NCI-H446 treated with DMSO at 0.1 percent for 48 hours (cell line): ENCODE measurements at regions not wholly inside any gene's neighbourhood (a gene's known extent, or its start where the extent isn't known, plus 50 kb on each side); places are given as distances from the start of the nearest gene placed in this dataset.
"Not testable (repeated sequence)": the region's sequence is repeated elsewhere in the genome, so short reads cannot be mapped to it uniquely, and the experiment has no call there.

Source experiments
- DNase-seq: peaks from one replicate; lab custom pipeline; 2025; lab: John Stamatoyannopoulos, UW

DNA sequence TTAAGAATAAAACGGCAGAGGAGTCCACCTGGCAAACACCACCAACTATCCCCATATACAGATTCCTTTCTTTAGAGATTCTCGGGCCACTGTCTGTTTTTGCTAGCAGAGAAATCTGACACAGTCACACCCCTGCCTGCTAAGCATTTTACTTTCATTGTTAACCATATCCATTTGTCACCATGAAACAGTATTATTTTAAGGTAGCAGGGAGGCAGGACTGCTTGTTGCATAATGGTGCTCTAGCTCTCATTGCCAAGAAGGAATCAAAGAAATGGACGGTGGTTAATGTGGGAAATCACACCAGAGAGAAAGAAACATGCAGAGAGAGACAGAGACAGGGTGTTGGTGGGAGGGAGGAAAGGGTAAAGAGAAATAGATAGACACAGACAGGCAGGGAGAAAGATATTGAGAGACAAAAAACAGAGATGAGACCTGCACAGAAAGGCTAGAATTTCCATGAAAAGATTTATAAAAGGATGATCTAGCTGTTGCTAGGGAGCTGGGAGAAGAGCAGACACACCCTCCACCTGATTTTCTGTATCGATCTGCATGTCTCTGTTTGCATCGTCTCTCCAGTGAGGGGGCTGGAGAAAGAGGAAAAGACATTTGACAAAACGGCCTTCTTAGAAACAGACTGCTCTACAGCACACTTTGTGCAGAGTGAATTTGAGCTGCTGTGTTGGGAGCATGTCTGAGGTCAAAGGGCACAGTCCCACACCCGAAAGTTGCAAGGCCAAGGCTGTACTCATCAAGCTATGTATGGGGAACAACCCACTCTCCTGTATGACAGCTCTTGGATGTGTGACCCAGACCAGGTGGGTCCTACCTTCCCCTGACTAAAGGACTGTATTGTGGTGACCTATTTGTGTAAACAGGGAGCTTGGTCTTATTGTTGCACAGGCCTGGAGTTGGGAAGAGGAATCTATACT lies 303.1 kb downstream of the FZD1 start:
- DNase-seq, result no peak

DNA sequence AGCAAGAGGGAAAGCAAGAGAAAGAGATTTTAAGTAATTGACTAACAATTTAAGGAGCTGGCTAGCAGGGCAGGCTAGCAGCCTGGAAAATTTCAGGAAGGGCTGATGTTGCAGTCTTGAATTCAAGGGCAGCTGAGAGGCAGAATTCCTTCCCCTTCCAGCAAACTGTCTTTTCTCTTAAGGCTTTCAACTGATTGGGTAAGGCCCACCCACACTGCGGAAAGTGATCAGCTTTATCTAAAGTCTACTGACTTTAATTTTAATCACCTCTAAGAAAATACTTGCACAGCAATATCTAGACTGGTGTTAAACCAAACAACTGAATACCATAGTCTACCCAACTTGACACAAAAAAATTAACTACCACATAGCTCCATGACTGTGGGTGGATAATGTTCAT lies 303.9 kb downstream of the FZD1 start:
- no peak for DNase-seq

DNA sequence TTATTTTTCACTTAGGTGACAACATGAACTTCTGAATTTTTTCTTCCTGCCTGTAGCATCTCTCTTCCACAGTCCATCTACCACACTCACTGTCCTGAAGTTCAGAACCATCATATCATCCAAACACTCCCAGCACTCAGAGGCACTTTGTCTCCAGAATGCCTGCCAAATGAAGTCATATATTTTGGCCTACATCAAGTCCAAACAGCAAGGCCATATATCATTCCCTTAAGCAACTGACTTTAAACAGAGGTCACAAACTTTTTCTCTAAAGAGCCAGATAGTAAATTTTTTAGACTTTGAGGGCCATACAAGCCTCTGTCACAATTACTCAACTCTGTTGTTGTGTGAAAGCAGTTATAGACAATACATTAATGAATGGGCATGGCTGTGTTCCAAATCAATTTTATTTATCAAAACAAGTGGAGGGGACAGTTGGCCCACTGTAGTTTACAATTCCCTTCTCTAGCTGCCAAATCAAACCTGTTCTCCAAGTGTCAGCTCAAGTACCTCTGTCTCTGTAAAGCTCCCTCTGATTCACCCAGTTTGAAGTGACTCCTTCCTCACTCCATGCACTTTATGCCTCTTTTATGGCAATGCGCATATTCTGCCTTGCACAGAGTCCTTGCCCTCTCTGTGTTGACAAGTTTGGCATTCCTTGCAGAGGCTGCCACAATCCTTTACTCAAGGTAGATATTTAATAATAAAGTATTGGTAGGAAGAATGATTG lies 305.7 kb downstream of the FZD1 start:
- peak; percentile 48 for DNase-seq

DNA sequence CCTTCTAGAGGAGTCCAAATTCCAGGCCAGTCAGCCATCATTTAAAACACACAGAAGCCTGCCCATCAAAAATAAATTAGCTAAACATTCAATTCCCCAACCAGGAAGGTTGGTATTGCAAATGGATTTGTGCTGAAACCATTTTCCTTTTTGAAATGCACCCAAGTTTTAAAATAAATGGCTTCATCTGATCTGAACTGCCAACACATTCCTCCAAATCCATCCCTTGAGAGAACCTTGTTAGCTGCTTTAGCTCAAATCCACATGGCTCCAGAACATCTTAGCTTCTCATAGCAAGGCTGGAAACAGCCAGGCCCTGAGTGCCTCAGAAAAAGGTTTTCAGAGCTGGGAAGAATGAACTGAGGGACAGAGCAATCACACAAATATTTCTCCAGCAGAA lies 306.3 kb downstream of the FZD1 start:
- peak; percentile 21 for DNase-seq

DNA sequence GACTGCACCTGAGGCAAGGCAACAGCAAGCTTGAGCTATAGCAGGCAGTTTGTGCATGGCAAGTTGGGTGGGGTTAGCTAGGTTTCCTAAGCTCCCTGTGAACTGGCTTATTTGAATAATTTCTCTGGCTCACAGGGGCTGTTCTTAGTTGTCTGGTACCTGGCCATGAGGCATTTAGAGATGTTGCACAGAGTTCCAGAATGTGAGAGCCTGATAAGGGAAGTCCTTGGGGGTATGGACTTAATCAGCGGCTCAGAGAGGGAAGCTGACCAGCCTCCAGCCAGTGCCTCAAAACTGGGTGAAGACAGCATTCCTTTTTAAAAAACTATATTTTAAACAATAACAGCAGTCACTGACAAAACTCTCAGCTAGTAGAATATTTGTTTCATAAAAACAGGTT lies 307.4 kb downstream of the FZD1 start:
- no peak for DNase-seq

DNA sequence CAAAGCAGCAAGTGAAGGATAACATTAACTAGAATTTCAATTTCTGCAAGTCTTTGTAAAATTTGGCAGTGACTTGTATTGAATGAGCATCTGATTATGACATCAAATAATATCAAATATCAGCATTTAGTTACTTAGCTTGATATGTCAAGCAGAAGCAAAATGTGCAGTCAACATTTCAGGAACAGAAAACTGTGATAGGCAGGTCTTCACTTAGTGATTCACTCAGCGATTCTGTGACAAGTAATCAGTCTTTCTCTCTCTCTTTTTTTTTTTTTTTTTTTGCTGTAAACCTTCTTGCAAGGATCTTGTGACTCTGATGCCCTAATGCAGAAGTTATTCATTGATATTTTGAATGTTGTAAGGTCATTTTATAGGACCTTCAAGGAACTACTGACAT lies 307.1 kb downstream of the MTERF1 start:
- DNase-seq, result no peak

DNA sequence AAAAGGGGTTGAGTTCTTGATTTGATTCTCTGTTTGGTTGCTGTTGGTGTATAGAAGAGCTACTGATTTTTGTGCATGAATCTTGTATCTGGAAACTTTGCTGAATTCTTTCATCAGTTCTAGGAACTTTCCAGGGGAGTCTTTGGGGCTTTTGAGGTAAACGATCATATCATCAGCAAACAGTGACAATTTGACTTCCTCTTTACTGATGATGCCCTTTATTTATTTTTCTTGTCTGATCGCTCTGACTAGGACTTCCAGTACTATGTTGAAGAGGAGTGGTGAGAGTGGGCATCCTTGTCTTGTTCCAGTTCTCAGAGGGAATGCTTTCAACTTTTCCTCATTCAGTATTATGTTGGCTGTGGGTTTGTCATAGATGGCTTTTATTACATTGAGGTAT lies 304.0 kb downstream of the MTERF1 start:
- not testable (repeated sequence) for DNase-seq

DNA sequence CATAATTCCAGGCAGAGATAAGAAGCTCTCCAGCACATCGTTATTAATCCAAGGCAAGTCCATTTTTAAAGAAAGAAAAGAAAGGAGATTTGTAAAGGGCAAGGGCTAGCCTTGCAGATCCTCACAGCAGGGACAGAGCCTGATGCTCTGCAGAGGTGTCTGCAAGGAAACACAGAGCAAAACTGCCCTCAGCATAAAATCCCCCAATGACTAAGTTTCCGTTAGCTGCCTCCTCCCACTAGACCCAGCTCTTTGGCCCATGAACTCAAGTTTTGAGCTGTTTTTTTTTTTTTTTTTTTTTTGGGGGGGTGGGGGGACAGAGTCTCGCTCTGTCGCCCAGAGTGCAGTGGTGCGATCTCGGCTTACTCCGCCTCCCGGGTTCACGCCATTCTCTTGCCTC lies 300.7 kb downstream of the MTERF1 start:
- no peak for DNase-seq

DNA sequence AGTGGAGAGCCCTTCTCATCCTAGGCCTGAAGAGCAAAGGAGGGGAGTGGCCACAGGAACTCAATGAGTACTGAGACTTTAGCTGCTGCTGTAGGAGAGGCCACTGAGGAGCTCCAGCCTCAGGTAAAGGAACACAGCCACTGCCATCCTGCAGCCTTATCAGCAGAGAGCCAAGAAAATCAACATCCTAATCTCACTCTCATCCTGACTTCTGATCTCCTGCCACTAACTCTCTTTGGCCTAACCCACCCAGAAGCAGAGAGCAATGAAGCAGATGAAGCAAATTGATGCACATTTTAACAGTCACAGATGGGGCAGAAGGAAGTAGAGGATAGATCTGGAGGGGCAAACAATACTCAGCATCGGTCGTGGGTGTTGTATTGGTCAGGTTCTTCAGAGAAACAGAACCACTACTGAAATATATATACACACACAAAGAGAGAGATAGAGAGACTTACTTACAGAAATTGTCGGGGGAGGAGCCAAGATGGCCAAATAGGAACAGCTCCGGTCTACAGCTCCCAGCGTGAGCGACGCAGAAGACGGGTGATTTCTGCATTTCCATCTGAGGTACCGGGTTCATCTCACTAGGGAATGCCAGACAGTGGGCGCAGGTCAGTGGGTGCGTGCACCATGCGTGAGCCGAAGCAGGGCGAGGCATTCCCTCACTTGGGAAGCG lies 297.6 kb downstream of the MTERF1 start:
- no peak for DNase-seq

DNA sequence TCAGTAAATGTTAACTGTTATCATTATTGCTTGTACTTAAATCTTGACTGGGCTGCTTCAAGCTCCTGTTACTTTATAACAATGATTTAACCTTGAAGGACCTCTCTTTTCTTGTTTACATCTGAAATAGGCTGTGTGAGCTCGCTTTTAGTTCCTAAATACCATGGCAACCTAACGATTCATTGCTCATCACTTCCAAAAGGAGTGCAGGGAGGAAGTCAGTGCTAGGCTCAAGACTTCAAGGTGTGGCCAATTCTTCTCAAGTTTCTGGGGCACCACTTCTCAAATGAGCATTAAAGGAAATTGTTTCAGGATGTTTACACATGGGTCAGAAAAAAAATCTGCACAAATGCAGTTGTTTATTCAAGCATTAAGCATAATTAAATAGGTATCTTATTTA lies 284.2 kb downstream of the MTERF1 start:
- no peak for DNase-seq

DNA sequence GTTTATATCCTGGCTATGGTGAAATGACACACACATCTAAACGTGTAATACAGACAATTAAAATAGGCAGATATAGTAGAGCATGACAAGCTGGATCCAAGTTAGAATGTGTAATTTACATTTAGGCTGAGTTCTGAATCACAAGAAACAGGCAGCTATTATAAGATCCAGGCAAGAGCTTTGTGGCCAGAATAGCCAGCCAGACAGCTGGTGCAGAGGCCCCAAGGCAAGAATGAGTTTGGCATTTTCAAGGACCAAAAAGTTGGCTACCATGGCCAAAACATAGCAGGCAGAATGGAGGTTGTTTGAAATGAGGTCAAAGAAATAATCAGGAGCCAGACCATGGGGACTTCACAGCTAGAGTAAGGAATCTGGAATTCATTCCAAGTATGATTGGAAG lies 281.7 kb downstream of the MTERF1 start:
- no peak for DNase-seq

DNA sequence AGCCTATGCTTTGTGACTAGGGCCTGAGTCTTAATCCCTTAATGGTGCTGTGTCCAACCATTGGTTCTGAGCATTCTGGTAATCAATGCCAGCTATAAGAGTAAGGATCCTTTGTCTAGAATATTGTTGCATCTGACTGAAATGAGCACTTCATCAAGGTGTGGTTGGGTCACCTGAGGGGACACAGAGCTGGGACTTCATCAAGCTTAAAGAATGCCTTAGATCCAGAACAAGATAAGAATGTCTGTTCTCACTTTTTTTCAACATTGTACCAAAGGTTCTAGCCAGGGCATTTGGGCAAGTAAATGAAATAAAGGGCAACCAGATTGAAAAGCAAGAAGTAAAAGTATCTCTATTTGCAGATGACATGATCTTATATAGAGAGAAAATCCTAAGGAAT lies 280.4 kb downstream of the MTERF1 start:
- DNase-seq, result no peak

DNA sequence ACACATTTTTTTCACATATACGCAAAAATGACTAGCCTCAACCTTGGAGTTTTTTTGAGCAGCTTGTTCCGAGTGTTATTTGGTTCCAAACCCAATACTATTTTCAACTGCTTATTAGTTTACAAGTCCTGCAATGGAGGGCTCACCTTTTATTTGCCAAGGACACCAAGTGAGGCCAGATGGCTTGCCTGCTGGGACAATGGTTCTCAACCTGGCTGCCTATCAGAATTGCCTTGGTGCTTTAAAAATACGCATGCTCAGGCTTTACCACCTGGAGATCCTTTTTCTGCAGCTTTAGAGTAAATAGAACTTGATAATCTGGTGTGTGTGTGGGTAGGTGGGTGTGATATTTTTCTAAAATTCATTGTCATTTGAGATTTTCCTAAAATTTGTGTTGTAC lies 276.8 kb downstream of the MTERF1 start:
- DNase-seq, result no peak

DNA sequence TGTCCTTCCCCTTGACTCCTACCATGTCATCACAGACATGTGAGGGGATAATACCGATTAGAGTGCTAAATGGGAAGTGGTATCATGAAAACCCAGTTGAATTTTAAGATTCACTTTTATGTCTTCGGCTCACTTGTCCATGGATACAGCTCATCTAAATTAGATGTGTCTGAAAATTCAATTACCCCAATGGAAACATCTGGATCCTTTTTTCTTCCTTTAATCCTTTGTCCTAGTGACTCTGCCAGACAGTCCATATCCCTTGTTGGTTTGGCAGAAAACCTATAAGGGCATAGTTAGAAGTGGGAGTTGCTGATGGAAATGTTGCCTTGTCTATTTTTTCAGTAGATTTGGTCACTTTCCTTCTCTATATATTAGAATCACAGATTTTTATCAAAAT lies 271.9 kb downstream of the MTERF1 start:
- DNase-seq, result no peak

DNA sequence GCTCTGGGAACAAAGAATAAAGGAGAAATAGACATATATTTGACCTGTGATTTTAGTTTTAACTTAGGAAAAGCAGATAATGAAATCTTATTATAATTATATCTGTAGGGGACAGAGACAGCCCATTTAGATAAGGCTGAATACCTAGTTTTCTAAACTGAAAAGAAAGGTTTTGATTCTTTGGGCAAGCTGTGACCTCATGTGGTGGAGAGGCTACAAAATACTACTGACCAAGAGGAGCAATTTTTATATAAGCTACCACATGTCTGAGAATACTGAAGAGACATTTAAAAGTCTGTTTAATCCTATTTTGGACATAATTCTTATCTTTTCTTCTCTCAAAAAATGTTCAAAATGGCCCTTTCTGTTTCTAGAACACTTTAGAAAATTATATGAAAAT lies 271.0 kb downstream of the MTERF1 start:
- no peak for DNase-seq

DNA sequence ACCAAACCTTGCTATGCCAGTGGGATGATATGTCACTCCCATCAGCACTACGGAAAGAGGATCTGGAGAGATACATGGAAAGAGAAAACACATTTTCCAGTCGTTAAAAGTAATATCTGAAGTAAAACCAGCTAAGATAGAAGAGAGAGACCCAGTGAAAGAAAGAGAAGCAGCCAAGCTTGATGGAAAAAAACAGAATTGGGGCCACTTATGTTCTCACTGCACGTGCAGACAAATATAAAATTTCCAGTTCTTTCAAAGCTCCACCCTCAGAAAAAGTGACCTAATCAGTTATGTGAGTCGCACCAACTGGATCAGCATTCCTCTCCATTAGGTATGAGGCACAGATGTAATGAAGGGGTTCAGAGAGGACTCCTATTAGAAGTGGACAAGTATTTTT lies 266.1 kb downstream of the MTERF1 start:
- DNase-seq, result no peak

DNA sequence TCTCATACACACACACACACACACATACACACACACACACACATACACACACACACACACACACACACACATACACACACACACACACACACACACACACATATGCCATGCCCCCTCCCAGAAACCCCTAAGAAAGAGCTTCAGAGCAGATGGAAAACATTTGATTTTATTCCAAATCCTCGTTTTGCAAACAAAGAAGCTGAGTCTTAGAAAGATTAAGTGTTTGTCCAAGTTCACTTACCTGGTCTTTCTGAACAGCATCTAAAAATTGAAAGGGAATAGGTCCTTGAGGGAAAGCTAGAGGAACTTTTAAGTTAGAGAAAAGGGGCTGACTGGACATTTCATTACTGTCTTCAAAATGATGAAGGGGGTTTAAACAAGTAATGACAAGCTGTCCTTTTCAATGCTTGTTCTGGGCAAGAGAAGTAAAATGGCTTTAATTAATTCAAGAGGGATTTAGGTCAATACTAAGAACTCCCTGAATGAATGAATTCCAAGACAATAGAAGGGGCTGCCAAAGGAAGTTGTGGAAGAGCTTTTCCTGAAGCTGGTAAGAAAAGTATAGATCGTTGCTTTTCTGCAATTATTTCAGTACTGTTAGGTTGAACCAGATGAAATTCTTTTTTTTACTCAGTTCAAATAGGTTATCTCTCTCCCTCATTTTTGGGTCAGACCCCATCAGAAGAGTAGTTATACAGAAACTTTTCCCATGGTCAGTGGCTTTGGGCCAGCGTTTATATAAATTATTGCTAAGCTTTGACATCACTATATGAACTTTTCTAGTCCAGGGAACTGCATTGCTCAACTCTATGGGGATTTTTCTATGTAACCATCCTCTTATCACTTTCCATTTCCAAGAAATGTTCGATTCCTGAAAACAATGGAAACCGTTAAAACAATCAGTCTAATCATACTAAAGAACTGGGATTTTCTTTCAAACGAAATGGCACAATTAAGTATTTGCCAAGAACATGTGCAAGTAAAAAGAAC lies 261.4 kb downstream of the MTERF1 start:
- no peak for DNase-seq

DNA sequence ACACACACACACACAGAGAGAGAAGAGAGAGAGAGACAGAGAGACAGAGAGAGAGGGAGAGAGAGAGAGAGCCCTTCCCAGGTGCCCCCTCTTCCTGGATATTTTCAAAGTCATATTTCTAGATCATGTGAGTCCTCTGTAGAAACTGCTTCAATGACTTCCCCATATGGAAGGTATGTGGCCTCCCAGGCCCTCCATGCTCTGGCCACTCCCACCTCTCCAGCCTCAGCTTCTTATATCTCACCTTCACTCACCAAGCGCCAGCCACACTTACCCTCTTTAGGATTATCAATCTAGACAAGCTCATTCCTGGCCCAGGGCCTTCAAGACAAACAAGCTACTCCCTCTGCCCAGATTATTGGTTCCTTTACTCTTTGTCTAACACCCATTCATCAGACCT lies 259.7 kb downstream of the MTERF1 start:
- no peak for DNase-seq

DNA sequence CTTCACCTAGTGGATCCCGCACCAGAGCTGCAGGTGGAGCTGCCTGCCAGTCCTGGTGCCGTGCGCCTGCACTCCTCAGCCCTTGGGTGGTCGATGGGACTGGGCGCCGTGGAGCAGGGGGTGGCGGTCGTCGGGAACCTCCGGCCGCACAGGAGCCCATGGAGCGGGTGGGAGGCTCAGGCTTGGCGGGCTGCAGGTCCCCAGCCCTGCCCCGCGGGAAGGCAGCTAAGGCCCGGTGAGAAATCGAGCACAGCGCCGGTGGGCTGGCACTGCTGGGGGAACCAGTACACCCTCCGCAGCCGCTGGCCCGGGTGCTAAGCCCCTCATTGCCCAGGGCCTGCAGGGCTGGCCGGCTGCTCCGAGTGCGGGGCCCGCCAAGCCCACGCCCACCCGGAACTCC lies 253.2 kb downstream of the MTERF1 start:
- DNase-seq, result not testable (repeated sequence)

DNA sequence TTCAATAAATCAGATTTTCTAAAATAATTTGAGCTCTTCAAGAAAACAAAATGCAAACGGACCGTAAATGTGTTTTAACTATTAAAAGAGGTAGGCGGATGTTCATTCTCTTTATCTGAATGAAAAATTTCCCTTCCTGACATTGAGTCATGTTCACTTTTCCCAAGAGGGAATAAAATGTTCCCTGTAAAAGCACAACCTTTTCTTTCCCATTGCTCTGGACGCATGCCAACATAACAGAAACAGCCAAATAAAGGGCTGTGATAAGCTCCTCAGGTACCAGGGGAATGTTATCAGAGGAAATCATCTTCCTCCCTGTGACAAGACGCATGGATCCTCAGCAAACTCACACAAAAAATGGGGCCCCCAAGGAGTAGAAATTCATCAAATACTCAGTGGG lies 251.8 kb downstream of the MTERF1 start:
- no peak for DNase-seq

DNA sequence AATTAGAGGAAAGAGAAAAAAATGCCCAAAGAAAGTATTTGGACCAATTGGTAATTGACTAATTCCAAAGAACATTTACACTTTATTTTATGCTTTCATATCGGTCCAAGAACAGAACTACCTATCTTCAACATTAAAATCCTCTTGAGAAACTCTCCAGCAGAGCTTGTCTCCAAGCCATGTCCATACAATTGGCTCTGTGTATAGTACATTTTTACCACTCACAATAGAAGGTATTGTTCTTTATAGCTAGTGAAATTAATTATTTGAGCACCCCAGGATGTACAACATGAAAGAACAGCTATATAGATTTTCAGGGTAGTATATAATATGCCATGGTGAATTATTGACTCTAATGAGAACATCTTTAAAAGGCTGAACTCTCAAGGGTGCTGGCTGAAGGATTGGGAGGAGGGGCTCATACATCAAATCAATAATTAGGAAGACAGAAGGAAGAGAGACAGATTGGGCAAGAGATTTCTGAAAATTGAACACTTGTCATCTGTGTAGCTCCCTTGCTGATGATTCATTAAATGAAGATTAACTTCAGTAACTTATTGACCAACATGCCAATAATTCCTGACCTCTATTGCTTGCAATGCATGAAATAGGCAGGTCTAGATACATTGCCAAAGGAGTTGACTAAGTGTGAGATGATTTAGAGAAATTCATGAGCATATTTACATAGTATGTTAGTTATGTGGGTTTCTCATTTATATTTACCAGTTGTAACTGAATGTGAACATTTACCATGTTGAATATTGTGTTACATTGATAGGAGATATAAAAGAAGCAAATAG lies 249.7 kb downstream of the MTERF1 start:
- DNase-seq, result no peak
